Medulla oblongata (tissue), 1 donor: ENCODE measurements at regions not wholly inside any gene's neighbourhood (a gene's known extent, or its start where the extent isn't known, plus 50 kb on each side); places are given as distances from the start of the nearest gene placed in this dataset.
A peak's percentile ranks its signal among the peaks of the same experiment; 100 is the strongest.
"Not testable (repeated sequence)": the region's sequence is repeated elsewhere in the genome, so short reads cannot be mapped to it uniquely, and the experiment has no call there.

Source experiments
- DNase-seq: peaks from one replicate; pipeline ENCODE4 v3.0.0-alpha.2; 2015; ENCODE audit errors: extremely low spot score

DNA sequence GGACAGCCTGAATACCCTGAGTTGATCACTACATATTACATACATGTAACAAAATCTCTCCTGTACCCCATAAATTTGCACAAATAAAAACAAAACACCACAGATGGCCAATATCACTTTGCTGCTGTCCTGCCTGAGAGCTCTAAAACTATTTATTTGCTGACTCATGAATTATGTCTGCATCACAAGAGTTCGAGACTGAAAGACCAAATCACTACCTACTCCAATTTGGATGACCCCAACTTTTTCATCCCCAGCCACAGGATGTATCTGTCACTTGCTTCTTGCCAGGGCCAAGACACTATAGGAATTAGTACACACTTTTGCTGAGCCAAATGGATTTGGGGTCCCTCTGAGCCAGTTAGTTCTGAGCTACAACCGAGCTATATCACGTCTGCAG is 409.7 kb upstream of the NFE2L3 start:
- no peak for DNase-seq

DNA sequence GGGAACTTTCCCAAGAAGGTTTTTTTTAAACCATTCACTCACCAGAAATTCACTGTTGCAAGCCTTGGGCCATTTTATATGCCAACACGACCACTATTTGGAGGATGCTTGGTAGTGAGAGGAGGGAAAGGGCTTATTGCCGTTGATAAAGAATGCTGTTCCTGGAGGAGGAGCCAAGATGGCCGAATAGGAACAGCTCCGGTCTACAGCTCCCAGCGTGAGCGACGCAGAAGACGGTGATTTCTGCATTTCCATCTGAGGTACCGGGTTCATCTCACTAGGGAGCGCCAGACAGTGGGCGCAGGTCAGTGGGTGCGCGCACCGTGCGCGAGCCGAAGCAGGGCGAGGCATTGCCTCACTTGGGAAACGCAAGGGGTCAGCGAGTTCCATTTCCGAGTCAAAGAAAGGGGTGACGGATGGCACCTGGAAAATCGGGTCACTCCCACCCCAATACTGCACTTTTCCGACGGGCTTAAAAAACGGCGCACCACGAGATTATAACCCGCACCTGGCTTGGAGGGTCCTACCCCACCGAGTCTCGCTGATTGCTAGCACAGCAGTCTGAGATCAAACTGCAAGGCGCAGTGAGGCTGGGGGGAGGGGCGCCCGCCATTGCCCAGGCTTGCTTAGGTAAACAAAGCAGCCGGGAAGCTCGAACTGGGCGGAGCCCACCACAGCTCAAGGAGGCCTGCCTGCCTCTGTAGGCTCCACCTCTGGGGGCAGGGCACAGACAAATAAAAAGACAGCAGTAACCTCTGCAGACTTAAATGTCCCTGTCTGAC is 408.1 kb upstream of the NFE2L3 start:
- DNase-seq: not testable (repeated sequence)

DNA sequence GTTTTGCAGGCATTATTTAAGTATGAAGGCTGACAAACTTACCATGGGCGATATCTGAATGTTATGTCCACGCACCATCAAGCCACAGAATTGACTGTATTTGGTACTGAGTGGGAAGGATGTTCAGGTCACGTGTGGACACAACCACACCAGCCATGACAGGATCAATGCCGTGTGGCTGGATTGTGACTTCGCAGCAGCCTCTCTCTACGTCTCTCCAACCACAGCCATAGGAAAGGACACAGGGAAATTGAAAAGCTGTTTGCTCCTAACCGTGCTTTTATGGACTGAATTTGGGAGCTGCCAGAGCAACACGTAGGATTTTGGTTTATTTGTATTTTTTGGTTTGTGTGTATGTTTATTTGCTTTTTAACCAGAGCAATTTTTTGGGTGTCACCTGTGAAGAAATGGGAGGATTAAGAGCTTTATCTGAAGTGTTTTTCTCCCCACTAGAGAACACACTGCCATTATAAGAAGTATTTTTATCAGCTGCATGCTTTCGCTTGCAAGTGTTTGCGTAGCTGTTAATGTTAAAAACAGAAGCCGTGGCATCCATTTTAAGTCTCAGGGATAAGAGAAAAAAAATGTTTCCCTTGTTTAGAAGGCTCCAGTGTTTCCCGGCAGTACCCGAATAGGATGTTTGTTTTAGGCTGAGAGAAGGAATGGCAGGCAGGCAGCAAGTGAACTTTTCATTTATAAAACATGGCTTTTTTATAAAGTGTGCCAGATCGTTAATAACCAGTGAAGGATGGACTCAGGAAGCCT is 401.1 kb upstream of the NFE2L3 start:
- peak; percentile 32 for DNase-seq

DNA sequence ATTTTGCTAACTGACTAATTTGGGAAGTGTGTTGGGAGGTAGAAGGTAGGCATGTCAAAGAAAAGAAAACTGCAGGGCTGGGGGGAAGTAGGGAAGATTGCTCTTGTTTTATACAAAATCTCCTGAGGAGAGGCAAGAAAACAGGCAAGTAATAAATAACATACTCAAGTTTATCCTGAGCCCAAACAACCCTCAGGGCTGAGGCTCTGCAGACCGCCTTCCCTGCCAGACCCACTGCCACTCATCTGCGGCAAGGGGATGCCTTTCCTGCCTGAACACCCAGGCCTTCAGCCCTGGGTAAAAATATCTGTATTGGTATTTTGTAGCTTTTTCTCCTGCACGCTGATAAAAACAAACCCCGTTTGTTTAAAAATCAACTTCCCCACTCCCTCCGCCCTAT is 399.8 kb upstream of the NFE2L3 start:
- no peak for DNase-seq

DNA sequence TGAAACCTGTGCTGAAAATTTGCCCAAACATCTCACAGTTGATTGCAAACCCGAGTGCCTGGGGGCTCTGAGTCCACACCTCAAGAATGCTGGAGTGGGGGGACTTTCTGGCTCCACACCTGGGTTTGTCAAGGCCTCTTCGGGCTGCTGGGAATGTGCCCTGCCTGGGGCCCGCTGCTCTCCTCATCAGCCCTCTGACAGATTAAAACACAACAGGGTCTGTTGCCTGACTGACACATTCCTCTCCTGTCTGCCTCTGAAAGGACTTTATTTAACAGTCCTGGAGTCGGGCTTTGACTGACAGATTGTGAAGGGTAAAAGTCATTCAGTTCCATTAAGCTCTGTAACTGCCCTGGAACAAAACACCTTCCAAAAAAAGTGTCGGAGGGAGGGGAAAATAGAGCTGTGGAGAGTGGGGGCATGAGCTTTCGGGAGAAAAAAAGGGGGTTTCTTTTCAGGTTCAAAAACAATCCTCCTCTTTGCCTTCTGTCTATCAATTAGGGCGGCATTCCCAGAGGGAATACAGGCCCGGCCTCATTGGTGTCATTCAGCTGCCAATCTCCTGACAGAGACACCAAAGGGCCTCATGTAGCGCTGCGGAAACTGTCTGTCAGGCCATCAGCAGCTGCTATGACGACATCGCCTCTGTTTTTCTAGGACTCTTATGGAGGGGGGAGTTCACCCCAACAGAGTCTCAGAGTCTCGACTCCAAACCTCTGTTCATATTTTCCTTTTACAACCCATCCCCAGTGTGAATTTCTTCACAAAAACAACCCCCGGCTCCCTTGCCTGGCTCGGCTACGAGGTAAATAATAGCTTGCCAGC is 398.8 kb upstream of the NFE2L3 start:
- DNase-seq: peak; percentile 34

DNA sequence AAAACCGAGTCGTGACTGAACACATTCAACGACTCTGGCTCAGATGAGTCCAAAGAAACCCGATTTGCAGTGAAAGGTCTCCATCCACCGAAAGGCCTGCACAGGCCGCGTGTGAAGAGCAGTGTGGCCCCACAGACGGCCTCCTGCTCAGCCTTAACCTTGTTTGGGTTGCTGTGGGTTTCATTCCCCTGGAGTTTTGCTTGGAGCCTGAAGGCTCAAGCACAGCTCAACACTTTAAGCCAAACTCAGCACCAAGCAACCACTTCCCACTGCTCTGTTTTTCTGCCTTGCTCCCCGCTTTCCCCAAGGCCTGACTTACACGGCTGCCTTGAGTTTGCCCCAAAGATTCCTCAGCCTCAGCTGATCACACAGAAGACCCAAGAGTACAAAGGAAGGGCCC is 398.2 kb upstream of the NFE2L3 start:
- no peak for DNase-seq

DNA sequence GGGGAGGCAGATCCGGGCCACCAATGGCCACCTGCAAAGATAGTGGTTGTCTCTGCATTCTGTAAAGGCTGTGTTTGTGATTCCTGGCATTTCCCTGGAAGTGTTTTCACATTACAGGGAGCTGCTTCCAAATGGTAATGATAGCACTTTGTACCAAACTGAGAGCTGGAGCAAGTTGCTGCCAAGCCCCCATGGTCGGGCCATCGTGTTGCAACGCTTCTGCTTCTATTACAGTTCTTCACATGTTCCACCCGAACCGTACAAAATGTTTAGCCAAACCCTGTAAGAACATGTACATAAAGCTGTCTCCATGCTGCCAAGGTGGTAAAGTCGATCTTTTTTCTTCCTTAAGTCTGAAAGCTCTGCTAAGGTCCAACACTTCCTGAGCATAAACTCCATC is 397.7 kb upstream of the NFE2L3 start:
- DNase-seq: no peak

DNA sequence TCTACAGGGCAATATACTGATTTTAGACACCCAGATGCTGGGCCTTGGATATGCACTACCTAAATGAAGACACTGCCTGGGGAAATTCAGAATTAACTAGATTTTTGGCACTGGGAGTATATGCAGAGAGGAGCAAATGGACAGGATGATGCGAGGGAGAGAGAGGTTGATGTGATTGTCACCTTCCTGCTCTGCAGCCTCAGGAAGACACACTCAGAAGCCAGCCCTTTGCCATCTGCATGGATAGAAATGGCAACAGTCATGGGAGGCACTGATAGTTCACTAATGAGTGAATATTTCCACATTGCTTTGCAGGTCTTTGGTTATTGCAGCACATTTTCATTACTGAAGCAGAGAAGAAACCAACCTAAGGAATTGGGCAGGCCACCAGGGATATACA is 397.2 kb upstream of the NFE2L3 start:
- DNase-seq: no peak

DNA sequence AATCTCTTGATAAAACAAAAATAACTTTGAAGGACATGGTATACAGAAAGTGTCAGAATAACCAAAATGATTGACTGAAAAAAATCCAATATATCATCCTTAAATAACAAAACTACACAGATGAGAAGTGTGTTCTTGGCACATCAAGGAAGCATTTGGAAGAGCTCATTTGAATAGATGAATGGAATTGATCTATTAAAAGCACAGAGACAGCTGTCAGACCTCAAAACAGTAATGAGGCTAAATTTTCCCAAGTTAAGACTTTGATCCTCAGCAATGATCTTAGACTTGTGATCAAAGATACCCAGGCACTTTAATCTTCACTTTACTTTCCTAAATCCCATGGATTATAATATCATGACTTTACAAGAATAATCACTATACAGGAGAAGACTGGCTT is 395.4 kb upstream of the NFE2L3 start:
- no peak for DNase-seq

DNA sequence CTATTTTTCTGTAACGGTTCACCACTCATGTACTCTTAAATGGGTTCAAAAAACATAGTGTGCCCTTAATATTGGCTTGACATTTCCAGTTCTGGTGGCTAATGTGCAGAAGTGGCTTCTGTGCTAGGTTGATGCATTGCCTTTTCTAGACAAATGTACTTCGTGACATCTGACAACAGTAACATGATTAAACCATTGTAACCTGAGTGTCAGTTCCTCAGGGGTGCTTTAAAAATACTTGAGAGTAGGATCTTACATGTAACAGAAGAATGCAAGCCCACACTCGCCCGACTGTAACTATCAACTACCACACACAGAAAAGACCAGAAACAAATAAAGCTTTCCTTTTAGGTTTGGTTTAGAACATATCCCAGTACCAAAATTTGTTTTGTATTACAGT is 393.4 kb upstream of the NFE2L3 start:
- DNase-seq: no peak

DNA sequence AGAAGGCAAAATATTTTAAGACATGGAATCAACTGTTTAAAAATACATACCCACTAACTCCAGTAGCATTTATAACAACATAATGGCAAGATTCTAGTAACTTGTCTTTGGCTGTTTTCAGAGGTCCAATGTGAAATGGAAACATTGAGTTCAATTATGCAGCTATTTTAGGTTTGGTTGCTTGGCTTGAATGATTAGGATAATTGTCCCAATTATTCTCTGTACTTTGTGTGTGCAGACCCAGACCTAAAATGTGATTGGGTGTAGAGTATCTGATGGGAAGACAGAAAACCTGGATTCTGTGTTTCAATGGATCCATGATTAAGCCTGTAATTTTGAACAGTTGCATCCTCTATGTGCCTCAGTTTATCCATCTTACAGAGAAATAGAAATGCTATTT is 392.7 kb upstream of the NFE2L3 start:
- DNase-seq: no peak

DNA sequence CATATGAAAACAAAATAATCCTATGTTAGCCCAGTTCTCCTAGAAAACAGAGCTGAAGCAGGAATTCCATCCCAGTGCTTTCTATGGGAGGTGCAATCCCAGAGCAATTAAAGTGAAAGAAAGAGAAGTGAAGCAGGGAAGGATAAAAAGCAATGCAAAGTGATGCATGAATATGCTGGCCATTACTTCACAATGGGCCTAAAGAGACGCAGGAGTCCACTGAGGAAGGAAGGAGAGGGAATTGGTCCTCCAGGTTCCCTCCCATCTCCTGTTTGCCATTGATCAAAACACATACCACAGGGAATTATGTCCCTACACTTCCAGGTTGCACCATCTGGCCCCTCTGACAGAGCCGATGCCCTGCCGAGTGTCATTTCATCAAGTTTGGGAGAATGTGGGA is 392.2 kb upstream of the NFE2L3 start:
- DNase-seq: no peak

DNA sequence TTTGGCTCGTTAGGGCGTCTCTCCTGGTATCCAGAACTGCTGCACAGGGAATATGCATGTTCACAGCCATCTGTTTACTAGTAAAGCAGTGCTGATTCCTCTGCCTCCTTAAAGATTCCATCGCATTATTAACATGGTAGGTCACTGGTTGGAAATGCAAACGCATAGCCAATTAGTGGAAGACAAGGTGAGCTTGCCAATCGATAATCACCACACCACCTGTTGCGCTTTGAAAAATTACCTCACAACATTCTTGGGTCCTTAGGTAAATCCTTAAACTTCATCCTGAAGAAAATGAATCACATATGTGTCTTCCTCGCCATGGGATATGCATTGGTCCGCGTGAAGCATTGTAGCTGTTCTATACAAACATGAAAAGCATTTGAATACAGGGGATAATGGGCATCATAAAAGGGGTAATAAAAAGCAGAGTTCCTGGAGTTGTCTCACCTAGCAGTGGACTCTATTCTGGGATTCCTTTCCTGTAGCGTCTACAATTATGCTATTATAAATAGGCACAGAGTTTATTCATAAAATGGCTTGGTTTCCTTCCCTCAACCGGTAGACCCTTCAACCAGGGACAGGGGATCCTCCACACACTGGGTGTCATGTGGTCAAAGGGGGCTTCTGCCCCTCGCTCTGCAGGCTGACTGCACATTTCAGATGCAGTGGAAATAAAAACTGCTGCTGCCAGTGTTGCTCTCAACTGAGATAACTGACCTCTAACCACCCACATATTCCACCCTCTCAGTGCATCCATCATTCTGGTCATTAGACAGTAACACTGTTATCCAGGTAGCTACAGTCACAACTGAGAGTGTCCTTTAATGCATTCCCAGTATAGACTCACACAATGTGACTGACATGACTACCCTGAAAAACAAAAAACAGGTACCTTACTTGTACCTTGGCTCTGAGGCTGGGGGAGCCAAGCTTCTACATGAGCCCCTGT is 389.2 kb upstream of the NFE2L3 start:
- no peak for DNase-seq

DNA sequence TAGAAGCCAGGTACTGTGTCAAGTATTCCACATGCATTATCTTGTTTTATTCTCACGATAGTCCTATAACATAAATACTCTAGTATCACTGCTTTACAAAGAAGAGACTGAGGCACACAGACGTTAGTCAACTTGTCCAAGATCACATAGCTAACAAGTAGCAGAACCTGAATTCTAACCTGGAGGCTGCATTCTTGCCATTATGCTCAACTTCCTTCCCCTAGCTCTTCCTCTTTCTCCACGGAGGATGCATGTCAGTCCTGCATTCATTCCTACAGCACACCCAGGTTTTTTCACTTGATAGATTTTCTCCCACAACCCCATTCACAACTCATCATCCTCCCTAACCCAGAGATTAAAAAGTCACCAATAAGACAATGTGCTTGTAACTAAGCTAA is 388.5 kb upstream of the NFE2L3 start:
- DNase-seq: no peak

DNA sequence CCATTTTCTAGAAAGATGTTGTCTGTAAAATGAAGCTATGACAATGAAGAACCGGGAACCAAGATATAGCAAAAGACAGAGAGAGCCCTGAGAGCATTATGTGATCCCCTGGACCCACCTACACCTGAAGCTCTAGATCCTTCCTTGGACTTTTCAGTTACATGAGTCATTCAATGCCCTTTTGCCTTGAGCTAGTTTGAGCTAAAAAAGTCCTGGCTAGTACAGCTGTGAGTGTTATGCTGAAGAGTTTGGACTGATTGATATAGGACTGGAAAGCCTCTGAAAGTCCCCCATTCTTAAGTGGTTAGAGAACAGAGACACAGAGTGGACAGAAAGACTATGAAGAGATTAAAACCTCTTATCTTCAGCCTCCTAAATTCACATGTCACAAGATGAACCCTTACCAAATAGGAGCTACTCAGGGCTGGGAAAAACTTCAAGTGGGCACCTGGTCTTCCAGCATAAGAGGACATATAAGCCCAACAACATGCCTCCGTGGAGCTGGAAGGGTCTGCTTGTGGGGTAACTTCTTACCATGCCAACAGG is 386.8 kb upstream of the NFE2L3 start:
- no peak for DNase-seq

DNA sequence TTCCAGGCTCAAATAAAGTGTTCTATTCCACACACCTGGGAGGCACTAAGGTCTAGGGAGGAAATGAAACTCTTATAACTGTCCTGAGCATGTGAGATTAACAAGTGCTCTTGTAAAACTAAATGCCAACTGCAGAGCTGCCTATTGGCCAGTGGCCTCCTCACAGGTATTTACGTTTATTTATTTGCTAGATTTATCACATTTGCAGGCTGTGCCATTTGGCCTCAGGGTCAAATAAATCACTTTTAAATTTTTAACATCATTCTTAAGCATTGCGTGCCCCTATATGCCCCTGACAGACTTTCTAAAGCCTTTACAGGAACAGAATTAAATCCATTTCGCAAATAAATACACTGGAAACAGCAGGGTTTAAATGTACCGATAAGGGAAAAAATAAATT is 381.8 kb upstream of the NFE2L3 start:
- DNase-seq: no peak

DNA sequence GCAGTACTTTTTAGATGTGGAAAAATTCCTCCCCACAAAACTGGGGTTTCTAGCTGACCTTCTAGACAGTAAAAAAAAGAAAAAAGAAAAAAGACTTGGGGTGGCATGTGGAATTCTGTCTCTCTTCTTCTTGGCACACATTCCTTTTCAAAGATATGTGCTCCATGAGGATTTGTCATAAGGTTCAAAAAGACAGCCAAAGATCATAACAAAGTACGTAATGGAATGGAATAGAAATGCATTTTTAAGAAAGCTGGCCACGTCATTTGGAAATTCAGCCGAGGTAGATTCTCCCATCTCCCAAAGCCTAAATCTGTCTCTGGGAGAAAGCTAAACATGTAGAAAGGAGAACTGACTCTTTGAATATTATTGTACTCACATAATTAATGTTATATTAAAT is 381.3 kb upstream of the NFE2L3 start:
- no peak for DNase-seq

DNA sequence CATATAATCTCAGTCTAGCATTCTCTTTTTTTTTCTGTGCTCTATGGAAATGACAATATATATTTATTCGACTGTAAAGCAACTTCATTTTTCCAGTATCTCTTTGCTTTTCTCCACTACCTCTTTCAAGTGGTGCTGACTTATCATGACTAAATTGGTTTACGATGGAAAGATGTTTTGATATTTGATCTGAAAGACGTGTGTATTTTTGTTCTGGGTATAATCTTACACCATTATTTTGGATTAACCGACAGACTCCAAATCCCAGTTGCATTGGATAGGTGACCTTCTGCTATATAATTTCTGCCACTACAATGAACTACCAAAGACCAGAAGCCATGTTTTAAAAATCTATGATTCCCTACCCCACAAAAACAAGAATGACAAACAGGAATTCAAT is 380.5 kb upstream of the NFE2L3 start:
- no peak for DNase-seq

DNA sequence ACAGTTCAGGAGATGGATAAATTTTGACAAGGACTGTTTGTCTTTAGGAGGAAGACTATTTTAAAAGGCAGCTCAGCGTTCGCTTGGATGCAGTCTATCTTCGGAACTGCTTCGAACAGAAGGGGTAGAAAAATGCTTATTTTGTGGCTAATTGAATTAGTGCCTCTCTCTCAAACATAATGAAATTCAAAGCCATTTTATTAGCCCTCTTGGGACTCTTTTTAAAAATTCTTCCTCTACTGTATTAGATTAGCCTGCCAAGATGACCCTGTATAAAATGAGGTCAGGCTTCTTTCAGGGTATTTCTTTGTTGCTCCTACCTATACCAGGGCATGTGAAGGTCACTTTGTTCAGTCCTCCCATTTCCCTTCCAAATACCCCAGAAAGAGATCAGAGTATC is 379.2 kb upstream of the NFE2L3 start:
- no peak for DNase-seq

DNA sequence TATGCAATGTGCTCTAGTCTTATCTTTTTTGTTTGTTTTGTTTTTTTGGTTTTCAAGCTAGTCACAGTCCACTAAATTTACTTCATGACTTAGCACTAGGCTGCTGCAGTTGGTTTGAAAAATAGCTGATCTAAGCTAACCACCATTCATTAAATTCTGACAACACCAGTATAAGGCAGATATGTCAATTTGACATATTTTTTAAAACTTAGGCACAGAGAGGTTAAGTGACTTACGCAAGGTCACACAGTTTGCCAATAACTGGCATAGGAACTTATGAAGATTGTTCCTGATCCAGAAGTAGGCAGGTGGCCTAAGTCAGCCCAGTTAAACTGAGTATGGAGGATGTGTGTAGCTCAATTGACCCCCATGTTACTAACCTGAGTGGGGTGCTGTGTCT is 377.3 kb upstream of the NFE2L3 start:
- no peak for DNase-seq

DNA sequence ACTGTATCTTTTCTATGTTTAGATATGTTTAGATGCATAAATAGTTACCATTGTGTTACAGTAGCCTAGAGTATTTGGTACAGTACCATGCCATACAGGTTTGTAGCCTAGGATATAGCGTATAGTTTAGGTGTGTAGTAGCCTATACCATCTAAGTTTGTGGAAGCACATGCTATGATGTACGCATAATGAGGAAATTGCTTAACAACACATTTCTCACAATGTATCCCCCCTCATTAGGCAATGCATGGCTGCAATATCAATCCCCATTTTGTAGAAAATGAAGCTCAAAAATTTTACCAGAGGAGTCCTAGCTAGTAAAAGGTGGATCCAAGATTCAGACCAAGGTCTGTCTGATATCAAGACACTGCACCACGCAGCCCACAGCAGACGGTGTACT is 376.4 kb upstream of the NFE2L3 start:
- no peak for DNase-seq
